ENCODE measurements at regions not wholly inside any gene's neighbourhood (a gene's known extent, or its start where the extent isn't known, plus 50 kb on each side); places are given as distances from the start of the nearest gene placed in this dataset.

GRCh38 chr11:69918938-69919650 is 99.9 kb upstream of the FGF3 start:
- peak; percentile 47 for DNase-seq

GRCh38 chr11:69919659-69920344 is 100.6 kb upstream of the FGF3 start:
- DNase-seq: no peak

GRCh38 chr11:69920345-69921127 is 101.3 kb upstream of the FGF3 start:
- DNase-seq: no peak

GRCh38 chr11:69921128-69922014 is 102.2 kb upstream of the FGF3 start:
- no peak for DNase-seq

GRCh38 chr11:69922015-69922595 is 102.9 kb upstream of the FGF3 start:
- DNase-seq: no peak

GRCh38 chr11:69922596-69923111 is 103.4 kb upstream of the FGF3 start:
- no peak for DNase-seq

- DNase-seq: no peak
Observed at GRCh38 chr11:69923196-69923595, 104.0 kb upstream of the FGF3 start.

GRCh38 chr11:69923641-69924307 is 104.6 kb upstream of the FGF3 start:
- no peak for DNase-seq

GRCh38 chr11:69924308-69925161 is 105.3 kb upstream of the FGF3 start:
- DNase-seq: no peak

GRCh38 chr11:69925366-69926196 is 106.4 kb upstream of the FGF3 start:
- DNase-seq: no peak

GRCh38 chr11:69926376-69927050 is 107.3 kb upstream of the FGF3 start:
- DNase-seq: no peak

GRCh38 chr11:69928121-69928520 is 108.9 kb upstream of the FGF3 start:
- DNase-seq: no peak

- no peak for DNase-seq
Observed at GRCh38 chr11:69928975-69929374, 109.8 kb upstream of the FGF3 start.

- no peak for DNase-seq
Observed at GRCh38 chr11:69930081-69931059, 111.2 kb upstream of the FGF3 start.

- no peak for DNase-seq
Observed at GRCh38 chr11:69931060-69931910, 112.1 kb upstream of the FGF3 start.

- DNase-seq: no peak
Observed at GRCh38 chr11:69931994-69932910, 113.0 kb upstream of the FGF3 start.
